ENCODE measurements at regions not wholly inside any gene's neighbourhood (a gene's known extent, or its start where the extent isn't known, plus 50 kb on each side); places are given as distances from the start of the nearest gene placed in this dataset.

DNA sequence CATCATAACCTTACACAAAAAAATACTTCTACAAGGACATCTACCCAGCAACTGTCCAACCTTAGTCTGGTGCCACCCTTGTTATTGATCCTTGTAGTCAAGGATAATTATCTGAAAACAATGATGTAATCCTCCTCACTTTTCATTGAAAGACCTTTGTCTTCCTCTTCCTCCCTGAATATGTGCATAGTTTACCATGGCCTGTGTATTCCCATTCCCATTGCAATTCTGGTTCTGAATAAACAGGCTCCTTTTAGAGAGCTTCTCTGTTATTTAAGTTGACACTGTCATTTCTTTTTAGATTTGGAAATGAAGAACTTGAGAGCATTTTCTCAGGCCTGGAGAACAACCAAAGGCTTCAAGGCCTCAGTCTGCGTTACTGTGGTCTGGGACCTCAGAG is 53.3 kb upstream of the RNF7 start:
- no peak for DNase-seq (ENCODE audit: low spot score in 2 of 2)
- WGBS, 2 donors, result 97 to 100% methylated on average over 1 of the region's 1 CpG
- intact Hi-C loops (cut with DNase I; ENCODE audit: low total_unique reads), result no loop called here
- no peak overlapping the region for H3K4me3 ChIP-seq (ENCODE audit: low read depth, poor library complexity, severe bottlenecking)
- no peak for TF ChIP-seq POLR2A (IDR thresholded peaks at IDR 0.05)
- TF ChIP-seq, protein P1, sequence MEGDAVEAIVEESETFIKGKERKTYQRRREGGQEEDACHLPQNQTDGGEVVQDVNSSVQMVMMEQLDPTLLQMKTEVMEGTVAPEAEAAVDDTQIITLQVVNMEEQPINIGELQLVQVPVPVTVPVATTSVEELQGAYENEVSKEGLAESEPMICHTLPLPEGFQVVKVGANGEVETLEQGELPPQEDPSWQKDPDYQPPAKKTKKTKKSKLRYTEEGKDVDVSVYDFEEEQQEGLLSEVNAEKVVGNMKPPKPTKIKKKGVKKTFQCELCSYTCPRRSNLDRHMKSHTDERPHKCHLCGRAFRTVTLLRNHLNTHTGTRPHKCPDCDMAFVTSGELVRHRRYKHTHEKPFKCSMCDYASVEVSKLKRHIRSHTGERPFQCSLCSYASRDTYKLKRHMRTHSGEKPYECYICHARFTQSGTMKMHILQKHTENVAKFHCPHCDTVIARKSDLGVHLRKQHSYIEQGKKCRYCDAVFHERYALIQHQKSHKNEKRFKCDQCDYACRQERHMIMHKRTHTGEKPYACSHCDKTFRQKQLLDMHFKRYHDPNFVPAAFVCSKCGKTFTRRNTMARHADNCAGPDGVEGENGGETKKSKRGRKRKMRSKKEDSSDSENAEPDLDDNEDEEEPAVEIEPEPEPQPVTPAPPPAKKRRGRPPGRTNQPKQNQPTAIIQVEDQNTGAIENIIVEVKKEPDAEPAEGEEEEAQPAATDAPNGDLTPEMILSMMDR (IDR thresholded peaks at IDR 0.05), result no peak

DNA sequence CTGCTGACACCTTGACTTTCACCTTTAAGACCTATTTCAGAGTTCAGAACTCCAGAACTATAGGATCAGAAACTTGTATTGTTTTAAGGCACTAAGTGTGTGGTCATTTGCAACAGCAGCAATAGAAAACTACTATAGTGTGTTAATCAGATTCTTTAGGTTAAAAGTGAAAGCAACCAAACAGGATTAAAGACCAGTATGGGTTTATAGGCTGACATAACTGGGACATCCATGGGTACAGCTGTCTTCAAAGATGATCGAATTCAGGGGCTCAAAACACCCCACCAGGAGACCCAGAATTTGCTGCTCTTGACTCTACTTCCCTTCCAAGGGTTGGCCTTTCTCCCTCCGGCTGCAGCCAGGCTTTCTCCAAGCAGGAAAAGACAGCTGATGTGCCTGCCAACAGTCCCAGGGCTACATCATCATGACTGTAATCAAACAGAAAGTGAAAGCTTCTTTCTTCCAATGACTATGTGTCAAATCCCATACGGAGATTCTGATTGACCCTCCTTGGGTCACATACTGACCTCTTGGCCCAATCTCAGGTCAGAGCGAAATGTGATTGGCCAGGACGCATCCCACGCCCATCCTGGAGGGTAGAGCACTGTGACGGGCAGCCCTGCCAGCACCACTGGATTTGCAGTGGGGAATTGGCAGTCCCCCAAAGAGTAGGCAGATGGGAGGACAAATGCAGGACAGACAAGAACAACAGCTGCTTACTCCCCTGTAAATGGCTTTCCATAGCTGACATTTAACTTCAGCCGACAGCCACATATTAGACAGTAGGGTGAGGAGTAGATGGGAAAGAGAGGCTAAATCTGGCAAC is 51.4 kb upstream of the RNF7 start:
- TF ChIP-seq POLR2A (IDR thresholded peaks at IDR 0.05), result no peak
- TF ChIP-seq, protein P1 (IDR thresholded peaks at IDR 0.05), result no peak
- peak overlapping the region; percentile 12 for H3K4me3 ChIP-seq (ENCODE audit: low read depth, poor library complexity, severe bottlenecking)
- peak; percentile 21 to 88 for DNase-seq (ENCODE audit: low spot score in 2 of 2)
- intact Hi-C loops (cut with DNase I; ENCODE audit: low total_unique reads), result no loop called here
- 13 to 19% methylated on average over 8 of the region's 8 CpGs for WGBS, 2 donors
